Islet of Langerhans (tissue), 1 donor: ENCODE measurements at regions not wholly inside any gene's neighbourhood (a gene's known extent, or its start where the extent isn't known, plus 50 kb on each side); places are given as distances from the start of the nearest gene placed in this dataset.

Experiments used
- FAIRE-seq: peaks from one replicate; lab custom pipeline; 2011; peaks lifted over from hg19 to GRCh38; lab: Jason Lieb, UNC

GRCh38 chr6:14187406-14187805, 69.8 kb downstream of the CD83 start:
- no peak for FAIRE-seq

DNA sequence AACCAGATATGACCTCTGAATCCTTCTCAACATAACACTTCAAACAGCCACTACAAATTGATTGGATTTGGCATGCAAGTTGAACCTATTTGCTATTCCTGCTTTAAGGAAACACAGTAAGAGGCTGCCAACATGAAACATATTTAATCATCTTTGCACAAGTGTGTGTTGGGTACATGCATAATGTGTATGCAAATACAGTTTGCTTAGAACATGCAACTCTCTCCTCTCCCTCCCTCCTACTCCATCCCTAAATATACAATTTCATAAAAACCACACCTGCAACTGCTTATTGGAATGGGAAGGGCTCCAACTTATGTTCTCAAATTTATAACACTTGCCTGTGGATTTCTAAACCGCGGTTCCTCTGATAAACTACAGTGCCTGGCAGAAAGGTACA, 71.5 kb downstream of the CD83 start:
- FAIRE-seq, result no peak

DNA sequence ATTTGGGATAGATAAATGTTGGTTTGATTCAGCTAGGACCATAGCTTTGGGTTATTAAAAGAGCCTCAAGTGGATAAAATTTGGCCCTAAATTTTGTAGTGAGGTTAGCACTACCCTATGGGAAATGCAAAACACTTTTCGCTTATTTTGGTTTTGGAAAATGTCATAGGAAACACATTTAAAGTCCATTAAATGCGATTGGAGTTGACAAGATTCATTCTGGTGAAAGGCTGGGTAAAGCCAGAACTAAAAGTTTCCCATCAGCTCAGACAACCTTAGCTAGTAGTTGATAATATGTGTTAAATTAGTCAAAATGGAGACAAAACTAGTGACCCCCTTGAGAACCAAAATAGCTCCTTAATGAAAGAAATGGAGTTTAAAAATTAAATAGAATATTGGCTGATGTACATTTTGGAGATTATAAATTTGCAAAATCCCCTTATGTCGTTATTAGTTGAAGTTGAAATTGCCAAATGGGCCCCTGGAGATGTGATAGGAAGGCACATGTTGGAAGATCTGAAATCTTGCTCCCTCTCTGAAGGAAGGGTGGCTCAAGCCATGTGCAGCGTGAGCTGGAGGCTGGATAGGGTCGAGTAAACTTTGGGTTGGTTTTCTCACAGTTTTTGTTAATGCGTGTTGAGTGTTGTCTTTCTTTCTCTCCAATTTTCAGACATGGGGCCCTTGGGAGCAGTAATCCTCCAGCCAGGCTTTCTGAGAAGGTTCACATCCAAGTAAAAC, 72.8 kb downstream of the CD83 start:
- no peak for FAIRE-seq

GRCh38 chr6:14190929-14191224, 73.3 kb downstream of the CD83 start:
- no peak for FAIRE-seq

DNA sequence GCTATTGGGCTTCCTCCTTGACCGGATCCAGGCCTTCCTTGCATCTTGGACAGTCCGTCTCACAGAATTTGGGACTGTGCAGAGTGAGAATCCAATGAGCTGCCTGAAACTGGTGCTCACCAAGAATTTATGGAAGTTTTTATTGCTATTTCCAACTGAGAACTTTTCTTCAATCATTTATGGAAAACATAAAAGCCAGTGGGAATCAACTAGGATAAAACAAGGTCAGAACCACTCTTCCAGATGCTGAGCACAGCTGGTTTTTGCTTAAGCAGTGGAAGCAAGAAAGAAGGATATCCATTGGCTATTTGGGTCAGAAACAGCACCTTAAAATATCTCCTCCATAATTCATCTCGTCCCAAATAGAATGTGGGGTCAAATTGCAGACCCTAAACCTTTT, 74.2 kb downstream of the CD83 start:
- FAIRE-seq, result no peak

DNA sequence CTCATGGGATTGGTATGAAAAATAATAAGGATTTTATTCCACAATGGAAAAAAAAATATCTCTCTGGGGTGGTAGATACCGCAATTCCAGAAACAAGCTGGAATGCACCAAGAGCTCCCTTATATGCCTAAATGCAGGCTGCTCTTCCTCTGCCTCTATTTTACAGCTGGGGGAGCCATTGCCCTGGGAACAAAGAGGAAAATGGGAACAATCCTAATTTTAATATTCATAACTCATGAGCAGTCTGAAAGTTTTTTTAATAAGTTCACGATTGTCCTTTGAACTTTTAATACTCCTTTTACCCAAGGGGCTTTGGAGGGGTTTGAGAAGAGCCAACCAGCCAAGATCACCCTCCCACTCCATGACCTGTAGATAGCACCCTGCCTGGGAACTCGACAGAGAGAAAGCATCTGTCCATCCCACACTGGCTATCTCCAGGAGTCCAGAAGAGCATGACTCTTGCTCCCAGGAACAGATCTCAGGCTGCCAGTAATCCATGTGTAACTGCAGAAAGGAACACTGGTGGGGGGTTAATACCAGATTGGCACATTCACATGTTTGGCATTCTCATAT, 74.7 kb downstream of the CD83 start:
- FAIRE-seq, result no peak

DNA sequence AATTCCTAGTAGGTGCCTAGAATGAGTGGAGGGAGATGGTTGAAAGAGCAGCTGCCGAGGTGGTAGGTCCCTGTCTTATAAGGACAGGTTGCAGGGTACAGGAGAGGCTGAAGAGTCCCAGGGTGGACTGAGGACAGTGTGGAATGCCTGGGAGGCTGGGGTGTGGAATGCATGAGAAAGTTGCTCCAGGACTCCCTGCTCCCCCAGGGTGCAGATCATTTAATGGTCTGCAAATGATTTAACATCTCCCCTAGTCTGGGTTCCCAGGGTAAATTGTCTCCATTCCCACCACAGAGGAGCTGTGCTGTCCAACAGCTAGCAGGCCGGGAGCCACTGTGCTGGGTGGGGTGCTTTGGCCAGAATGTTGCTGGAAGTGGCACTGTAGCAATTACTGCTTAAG, 76.0 kb downstream of the CD83 start:
- FAIRE-seq, result no peak

GRCh38 chr6:14194483-14194882, 76.9 kb downstream of the CD83 start:
- FAIRE-seq, result no peak

DNA sequence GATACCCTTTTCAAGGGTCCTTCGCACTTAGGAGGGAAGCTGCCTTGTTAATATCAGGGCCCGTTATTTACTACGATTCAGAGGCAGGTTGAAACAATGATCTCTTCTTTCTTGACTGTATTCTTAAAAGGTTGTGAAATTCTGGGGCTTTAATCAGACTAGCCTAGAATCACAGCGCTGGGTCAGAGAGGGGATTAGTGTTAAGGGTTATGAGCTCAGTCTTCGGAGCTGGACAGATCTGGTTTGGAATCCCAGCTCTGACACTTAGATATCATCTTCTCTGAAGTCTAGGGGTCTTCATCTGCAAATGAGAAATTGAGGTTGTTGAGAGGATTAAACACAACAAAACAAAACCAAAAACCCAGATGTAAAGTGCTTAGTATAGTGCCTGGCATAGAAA, 77.4 kb downstream of the CD83 start:
- no peak for FAIRE-seq

GRCh38 chr6:14196026-14196425, 78.5 kb downstream of the CD83 start:
- no peak for FAIRE-seq

- no peak for FAIRE-seq
These were observed 79.5 kb downstream of the CD83 start for GRCh38 chr6:14197118-14197517.

GRCh38 chr6:14200047-14200446, 82.5 kb downstream of the CD83 start:
- no peak for FAIRE-seq

DNA sequence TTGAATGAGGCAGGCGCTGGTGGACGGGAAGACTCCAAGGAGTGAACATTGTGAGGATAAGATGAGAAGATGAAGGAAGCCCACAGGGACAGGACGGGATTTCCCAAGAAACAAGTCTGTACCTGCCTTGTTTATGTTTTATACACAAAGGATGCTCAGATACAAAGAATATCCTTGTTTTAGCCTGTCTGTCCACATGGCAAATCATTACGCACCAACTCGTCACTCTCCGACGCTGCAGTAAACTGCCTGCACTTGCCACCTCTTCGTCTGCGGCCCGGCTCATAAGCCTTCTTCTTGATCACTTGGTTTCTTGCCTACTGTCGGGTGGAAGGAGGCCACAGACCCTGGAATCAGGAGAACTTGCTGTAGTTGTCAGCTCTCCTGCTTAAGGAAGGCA, 85.4 kb downstream of the CD83 start:
- FAIRE-seq, result no peak

- FAIRE-seq, result no peak
These were observed 88.8 kb downstream of the CD83 start for GRCh38 chr6:14206391-14206790.

GRCh38 chr6:14207448-14207847, 89.9 kb downstream of the CD83 start:
- FAIRE-seq, result no peak

DNA sequence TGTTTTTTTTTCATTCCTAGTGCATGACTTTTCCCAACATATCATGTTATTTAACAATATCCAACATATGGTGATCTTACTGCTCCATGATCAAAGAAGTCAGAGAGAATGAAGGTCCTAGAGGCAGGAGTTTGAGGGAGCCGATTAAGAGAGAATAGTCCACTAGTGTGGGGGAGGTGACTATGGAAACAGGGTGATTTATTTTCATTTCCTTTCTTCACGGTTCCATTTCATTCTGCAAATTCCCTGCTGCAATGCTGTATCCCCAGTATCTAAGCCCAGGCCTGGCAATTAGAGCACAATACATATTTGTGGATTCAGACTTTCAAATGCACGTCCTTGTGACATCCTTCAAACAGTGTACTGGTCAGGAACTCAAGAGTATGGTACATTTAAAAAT, 91.4 kb downstream of the CD83 start:
- no peak for FAIRE-seq

GRCh38 chr6:14210077-14210476, 92.5 kb downstream of the CD83 start:
- FAIRE-seq, result no peak

DNA sequence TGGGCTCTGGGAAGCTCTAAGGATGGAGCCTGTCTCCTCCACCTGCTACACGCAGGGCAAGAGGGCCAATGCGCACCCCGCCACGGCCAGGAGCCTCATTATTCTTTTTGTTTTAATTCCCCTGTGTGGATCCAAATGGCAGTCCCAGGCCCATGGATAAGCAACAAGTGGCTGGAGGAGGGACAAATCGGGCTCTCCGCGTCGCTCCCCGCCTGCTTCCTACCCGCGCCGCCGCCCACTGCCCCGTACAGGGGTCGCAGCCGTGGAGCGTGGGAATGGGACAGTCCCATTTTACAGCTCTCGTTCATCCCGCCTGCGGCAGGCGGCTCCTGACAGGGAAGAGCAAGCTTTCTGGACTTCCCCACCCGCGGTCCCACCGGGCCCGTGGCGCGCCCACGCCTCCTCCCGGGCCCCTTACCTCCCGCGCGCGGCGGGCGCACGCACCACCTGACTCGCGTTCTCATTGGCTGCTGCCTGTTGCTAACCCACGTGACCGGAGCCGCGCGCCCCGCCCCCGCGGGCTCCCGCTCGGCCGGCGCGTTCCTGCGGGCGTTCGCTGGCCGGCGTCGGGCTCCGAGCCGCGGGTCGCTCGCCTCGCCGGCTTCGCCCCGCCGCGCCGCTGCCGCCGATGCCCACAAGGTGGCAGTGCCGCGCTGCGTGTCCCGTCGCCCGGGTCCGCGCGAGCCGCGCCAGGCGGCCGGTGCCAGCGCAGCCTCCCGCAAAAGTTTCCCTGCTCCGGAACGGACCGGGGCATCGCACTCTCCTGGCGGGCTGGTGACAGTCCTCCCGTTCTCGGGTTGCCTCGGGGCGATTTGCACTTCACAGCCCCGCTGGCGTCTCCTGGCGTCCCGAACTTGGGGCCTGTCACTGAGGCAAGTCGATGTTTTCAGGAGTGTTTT, 93.3 kb downstream of the CD83 start:
- no peak for FAIRE-seq

DNA sequence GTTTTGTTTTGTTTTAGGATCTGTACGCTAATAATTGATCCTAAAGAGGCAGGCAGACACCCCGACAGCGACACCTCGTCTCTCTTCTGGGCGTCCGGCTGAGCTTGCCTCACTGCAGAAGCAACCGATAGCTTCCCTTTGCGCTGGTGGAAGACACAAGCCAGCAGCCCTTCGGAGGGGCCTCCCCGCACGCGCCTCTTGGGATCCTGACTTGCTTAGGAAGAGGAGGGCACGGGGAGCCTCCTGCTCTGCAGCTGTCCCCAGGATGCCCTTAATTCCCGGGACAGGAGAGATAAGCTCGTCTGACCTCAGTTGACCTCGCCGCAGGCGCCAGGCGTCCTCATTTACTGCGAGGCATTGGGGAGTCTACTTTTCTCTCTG, 94.0 kb downstream of the CD83 start:
- FAIRE-seq, result no peak

GRCh38 chr6:14212020-14212419, 94.4 kb downstream of the CD83 start:
- no peak for FAIRE-seq

DNA sequence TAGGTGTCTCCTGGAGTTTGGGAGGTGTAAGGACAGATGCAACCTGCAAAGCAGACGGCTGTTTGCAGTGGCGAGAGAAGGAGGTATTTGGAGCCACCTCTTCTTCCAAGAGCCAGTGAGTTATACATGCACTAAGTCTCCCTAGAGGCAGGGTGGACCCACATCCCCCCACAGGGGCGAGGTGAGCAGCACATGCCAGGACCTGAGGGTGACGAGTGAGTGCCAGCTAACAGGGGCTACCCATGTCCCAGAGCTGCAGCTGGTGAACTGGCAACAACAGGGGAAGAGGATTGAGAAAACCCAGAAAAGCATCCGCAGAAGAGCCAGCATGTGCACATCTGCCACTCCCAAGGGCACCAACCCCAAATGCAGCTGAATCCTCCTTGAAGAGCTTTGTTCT, 95.1 kb downstream of the CD83 start:
- no peak for FAIRE-seq

DNA sequence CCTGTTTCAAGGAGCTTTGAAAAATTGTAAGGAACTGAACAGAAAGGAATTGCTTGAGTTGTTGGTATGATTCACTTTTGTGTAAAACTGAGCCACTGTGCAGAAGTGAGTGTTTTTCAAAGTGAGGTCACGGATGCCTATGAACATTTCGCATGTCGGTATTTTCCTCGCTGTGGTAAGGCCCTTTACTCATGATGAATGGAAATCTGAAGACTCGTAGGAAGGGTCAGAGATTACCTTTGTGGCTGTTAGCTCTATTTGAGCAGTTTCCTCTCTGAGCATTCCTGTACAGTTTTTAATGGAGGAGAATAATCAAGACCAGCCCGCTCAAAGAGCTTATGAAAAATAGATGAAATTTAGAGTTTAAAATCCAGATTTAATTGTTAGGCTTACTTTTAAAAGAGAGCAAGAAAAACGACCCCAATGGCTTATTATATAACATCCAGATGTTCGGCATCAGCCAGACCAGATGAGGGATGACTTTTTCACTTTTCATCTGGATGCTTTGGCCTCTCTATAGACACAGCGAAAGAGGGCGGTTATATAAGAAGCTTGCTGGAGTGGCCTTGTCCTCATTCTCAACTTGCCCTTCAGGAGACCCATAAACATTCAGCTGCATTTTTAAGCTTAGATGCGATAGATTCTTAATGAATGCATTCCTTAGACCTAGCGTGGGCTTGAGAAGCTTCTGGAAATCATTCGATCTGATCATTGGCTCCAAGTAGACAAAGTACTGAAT, 99.5 kb downstream of the CD83 start:
- no peak for FAIRE-seq
